ENCODE measurements at regions not wholly inside any gene's neighbourhood (a gene's known extent, or its start where the extent isn't known, plus 50 kb on each side); places are given as distances from the start of the nearest gene placed in this dataset.

DNA sequence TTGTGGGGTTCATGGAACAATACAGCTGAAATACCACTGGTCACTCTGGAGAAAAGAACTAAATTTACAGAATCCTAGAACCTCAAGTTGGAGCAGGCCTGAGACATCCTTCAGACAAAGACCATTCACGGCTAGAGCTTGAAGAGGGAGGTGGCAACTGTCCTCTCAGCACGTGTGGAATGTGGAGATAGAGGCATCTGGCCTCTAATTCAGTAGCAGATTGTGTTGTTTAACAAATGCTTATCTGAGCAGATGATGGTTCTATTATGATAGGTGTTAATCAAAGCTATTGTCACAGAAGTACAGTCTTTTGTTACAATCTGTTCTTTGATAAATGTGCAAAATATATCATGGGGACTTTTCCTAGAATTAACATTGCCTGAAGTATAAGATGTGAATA is 121.7 kb upstream of the KCNIP4 start:
- Histone ChIP-seq H3K4me3 (no peak overlapping the region), H3K27me3 (replicated peaks in 1 of 2; ENCODE audit: control insufficient read depth in 2 of 2, insufficient read depth in 2 of 2, low read length in 1 of 2) (no peaks in the 10 kb centered on the region), H4K20me1 (ENCODE audit: control insufficient read depth, insufficient read depth) (no peaks in the 10 kb centered on the region), H2AFZ (ENCODE audit: control insufficient read depth, low read depth, low read length) (no peak overlapping the region), H3K36me3 (ENCODE audit: control insufficient read depth in 2 of 2, insufficient read depth in 2 of 2, low read length in 1 of 2) (no peaks in the 10 kb centered on the region), H3K4me1 (ENCODE audit: control insufficient read depth, insufficient read depth, low read length) (no peaks in the 10 kb centered on the region), H3K79me2 (ENCODE audit: control insufficient read depth, insufficient read depth, low read length) (no peaks in the 10 kb centered on the region), H3K9me3 (replicated peaks; ENCODE audit: control insufficient read depth, insufficient read depth, low read length) (no peaks in the 10 kb centered on the region; the same call in 2 of the 3 replicates), H3K9ac (ENCODE audit: control insufficient read depth, insufficient read depth, low read length) (no peak overlapping the region), H3K27ac (ENCODE audit: control insufficient read depth, insufficient read depth) (no peak overlapping the region), H3K4me2 (ENCODE audit: control insufficient read depth, insufficient read depth) (no peak overlapping the region)
- no peak for ATAC-seq
- FAIRE-seq: no peak
- DNase-seq (ENCODE audit: low read depth, low spot score): no peak
- 3% methylated on average over 2 of the region's 2 CpGs for WGBS (ENCODE audit: insufficient coverage, insufficient replicate concordance, low lambda C conversion rate, missing lambda C conversion rate)
- ChIA-PET POLR2A (no interaction called here), CTCF (no interaction called here), RAD21 (ENCODE audit: unreplicated experiment) (no interaction called here), SMC1A (ENCODE audit: uncharacterized antibody, unreplicated experiment) (no interaction called here)
- intact Hi-C loops (cut with micrococcal nuclease; ENCODE audit: unreplicated experiment) (no loop called here), in situ Hi-C loops (cut with MboI) (no loop called here)
- BruUV-seq (replicated peaks): no TSS peak
- TF ChIP-seq CREB1 (IDR thresholded peaks at IDR 0.05; ENCODE audit: low read depth) (no peak), KDM1A (IDR thresholded peaks at IDR 0.05; ENCODE audit: borderline replicate concordance) (no peak), ATF7 (IDR thresholded peaks at IDR 0.05; ENCODE audit: low read depth) (no peak), ZBTB11 (CRISPR knock-in tag; IDR thresholded peaks at IDR 0.05) (no peak), SREBF2 (IDR thresholded peaks at IDR 0.05; ENCODE audit: low read length) (no peak), CEBPZ (IDR thresholded peaks at IDR 0.05; ENCODE audit: low read depth, low read length) (no peak), WRNIP1 (IDR thresholded peaks at IDR 0.05; ENCODE audit: borderline replicate concordance, low read depth, low read length) (no peak), MEF2A (IDR thresholded peaks at IDR 0.05; ENCODE audit: insufficient read depth, low read depth, low read length) (no peak), IRF4 (IDR thresholded peaks at IDR 0.05; ENCODE audit: low read depth, low read length) (no peak), POU2F2 (IDR thresholded peaks at IDR 0.05; ENCODE audit: borderline replicate concordance, low read depth, low read length) (no peak), SMAD1 (IDR thresholded peaks at IDR 0.05; ENCODE audit: low read depth, partially characterized antibody) (no peak)
- TF ChIP-seq, protein P1, sequence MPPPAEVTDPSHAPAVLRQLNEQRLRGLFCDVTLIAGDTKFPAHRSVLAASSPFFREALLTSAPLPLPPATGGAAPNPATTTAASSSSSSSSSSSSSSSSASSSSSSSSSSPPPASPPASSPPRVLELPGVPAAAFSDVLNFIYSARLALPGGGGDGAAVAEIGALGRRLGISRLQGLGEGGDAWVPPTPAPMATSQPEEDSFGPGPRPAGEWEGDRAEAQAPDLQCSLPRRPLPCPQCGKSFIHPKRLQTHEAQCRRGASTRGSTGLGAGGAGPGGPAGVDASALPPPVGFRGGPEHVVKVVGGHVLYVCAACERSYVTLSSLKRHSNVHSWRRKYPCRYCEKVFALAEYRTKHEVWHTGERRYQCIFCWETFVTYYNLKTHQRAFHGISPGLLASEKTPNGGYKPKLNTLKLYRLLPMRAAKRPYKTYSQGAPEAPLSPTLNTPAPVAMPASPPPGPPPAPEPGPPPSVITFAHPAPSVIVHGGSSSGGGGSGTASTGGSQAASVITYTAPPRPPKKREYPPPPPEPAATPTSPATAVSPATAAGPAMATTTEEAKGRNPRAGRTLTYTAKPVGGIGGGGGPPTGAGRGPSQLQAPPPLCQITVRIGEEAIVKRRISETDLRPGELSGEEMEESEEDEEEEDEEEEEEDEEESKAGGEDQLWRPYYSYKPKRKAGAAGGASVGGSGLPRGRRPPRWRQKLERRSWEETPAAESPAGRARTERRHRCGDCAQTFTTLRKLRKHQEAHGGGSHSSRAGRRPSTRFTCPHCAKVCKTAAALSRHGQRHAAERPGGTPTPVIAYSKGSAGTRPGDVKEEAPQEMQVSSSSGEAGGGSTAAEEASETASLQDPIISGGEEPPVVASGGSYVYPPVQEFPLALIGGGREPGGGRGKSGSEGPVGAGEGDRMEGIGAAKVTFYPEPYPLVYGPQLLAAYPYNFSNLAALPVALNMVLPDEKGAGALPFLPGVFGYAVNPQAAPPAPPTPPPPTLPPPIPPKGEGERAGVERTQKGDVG (CRISPR knock-in tag; IDR thresholded peaks at IDR 0.05): no peak
- TF ChIP-seq, protein P2, sequence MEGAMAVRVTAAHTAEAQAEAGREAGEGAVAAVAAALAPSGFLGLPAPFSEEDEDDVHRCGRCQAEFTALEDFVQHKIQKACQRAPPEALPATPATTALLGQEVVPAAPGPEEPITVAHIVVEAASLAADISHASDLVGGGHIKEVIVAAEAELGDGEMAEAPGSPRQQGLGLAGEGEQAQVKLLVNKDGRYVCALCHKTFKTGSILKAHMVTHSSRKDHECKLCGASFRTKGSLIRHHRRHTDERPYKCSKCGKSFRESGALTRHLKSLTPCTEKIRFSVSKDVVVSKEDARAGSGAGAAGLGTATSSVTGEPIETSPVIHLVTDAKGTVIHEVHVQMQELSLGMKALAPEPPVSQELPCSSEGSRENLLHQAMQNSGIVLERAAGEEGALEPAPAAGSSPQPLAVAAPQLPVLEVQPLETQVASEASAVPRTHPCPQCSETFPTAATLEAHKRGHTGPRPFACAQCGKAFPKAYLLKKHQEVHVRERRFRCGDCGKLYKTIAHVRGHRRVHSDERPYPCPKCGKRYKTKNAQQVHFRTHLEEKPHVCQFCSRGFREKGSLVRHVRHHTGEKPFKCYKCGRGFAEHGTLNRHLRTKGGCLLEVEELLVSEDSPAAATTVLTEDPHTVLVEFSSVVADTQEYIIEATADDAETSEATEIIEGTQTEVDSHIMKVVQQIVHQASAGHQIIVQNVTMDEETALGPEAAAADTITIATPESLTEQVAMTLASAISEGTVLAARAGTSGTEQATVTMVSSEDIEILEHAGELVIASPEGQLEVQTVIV (IDR thresholded peaks at IDR 0.05; ENCODE audit: borderline replicate concordance, partially characterized antibody): no peak
